Activated CD4-positive, alpha-beta T cell treated with anti-CD3 and anti-CD28 coated beads, Interleukin-2, amount 10 ng/mL, durations not matched to agents 24 days and 14 days (primary cell): ENCODE measurements at regions not wholly inside any gene's neighbourhood (a gene's known extent, or its start where the extent isn't known, plus 50 kb on each side); places are given as distances from the start of the nearest gene placed in this dataset.
A peak's percentile ranks its signal among the peaks of the same experiment; 100 is the strongest.
"Not testable (repeated sequence)": the region's sequence is repeated elsewhere in the genome, so short reads cannot be mapped to it uniquely, and the experiment has no call there.

Source experiments
- DNase-seq: peaks from one replicate; pipeline ENCODE4 v3.0.0; 2022
- H3K27ac Mint-ChIP-seq: one replicate; pipeline ENCODE4 v1.8.0; 2022; ENCODE audit warnings: mild to moderate bottlenecking, mixed read lengths
- H3K27me3 Mint-ChIP-seq: one replicate; pipeline ENCODE4 v1.8.0; 2022; ENCODE audit warnings: mixed read lengths
- H3K36me3 Mint-ChIP-seq: one replicate; pipeline ENCODE4 v1.8.0; 2022; ENCODE audit warnings: low read depth, mild to moderate bottlenecking, mixed read lengths
- H3K4me1 Mint-ChIP-seq: one replicate; pipeline ENCODE4 v1.8.0; 2021; ENCODE audit warnings: mixed read lengths
- H3K4me3 Mint-ChIP-seq: one replicate; pipeline ENCODE4 v1.8.0; 2022; ENCODE audit warnings: mild to moderate bottlenecking, moderate library complexity, mixed read lengths
- H3K9me3 Mint-ChIP-seq: one replicate; pipeline ENCODE4 v1.8.0; 2021; ENCODE audit warnings: mixed read lengths
- intact Hi-C: fragments of 100-400 bp; cut with micrococcal nuclease; formaldehyde crosslinking; loops from one replicate; pipeline ENCODE4 v1.15.1; 2023

DNA sequence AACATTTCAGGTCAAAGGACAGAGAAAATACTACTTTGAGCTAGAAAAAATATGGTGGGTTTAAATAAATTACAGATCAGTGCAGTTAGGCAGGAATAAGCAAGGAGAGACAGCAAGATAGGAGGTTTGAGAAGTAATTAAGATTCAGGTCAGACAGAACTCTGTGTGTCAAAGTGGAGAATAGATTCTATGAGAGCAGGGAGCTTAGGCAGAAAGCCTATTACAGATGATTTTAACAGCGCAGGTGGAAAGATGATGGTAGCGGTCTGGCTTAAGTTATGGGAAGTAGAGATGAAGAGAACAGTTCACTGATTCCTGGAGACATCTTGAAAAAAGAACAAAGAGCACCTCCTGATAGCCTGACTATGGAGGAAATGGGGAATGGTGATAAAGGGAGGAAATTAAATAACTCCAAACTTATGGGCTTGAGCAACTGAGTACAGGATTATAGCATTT lies 106.0 kb downstream of the APIP start:
- peaks cover 12% of the 10 kb centered on the region for H3K27me3 Mint-ChIP-seq
- peaks cover 9% of the 10 kb centered on the region for H3K4me1 Mint-ChIP-seq
- H3K27ac Mint-ChIP-seq, result no peak overlapping the region
- intact Hi-C loops, result no loop called here
- DNase-seq, result no peak
- H3K36me3 Mint-ChIP-seq, result no peaks in the 10 kb centered on the region
- H3K9me3 Mint-ChIP-seq, result peaks cover 34% of the 10 kb centered on the region
- H3K4me3 Mint-ChIP-seq, result no peak overlapping the region

DNA sequence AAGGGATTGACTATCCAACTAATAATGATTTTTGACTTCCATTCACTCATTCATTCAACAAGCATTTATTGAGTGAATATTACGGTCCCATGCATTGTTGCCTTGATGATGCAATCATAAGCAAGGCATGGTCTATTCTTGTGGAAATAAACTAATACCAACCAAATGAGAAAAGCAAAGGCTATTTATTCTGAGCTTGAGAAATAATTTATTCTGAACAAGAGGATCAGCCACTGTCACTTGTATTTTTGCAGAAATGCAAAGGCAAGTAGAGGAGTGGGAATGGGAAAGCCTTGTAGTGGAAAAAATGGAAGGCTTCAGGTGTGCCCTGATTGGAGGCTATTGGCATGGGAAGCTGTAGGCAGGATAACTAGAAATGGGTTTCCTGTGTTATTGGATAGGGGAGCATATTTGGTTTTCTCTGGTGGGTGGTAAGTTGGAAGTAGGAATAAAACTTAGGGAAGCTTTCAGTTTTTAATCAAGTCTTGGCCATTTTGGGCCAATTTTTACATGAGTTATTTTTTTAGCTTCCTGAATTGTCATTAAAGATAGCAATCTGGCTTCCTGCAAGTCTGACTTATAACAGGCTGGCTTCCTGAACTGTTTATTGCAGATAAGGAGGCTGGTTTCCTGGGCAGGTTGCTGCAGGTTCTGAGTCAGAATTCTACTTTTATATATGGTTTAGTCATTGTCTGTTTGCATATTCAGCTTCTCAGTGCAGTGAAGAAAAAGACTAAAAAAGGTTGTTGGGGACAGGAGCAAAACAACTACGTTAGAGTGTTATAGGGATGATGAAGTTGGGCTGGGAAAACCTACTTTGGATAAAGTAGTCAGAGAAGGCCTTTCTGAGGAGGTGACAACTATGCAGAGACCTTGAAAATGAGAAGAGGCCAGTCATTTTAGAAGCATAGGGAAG lies 106.7 kb downstream of the APIP start:
- DNase-seq, result peak; percentile 51
- peaks cover 9% of the 10 kb centered on the region for H3K4me1 Mint-ChIP-seq
- no peaks in the 10 kb centered on the region for H3K36me3 Mint-ChIP-seq
- H3K9me3 Mint-ChIP-seq, result peaks cover 34% of the 10 kb centered on the region
- peaks cover 17% of the 10 kb centered on the region for H3K27me3 Mint-ChIP-seq
- no peak overlapping the region for H3K4me3 Mint-ChIP-seq
- intact Hi-C loops, result no loop called here
- H3K27ac Mint-ChIP-seq, result no peak overlapping the region

DNA sequence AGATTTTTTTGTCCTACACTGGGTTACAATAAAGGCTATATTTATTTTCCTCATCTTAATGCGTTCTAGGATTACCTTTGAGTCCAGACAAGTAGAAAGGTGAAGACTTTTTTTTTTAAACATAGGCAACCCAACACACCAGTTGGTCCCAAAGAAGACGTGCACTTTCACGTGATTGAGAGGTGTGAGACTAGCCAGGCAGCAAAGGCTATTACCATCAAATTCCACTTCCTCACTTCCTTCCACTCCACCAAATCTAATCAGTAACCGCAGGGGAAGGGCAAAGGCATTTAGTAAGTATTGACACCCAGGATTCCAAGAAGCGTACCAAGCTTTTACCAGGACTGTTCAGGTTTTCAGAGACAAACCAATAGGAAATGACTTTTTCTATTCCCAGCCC lies 109.3 kb downstream of the APIP start:
- H3K27me3 Mint-ChIP-seq, result peaks cover 25% of the 10 kb centered on the region
- H3K4me1 Mint-ChIP-seq, result peaks cover 9% of the 10 kb centered on the region
- no peak for DNase-seq
- H3K36me3 Mint-ChIP-seq, result no peaks in the 10 kb centered on the region
- no peak overlapping the region for H3K27ac Mint-ChIP-seq
- peaks cover 23% of the 10 kb centered on the region for H3K9me3 Mint-ChIP-seq
- no peak overlapping the region for H3K4me3 Mint-ChIP-seq
- intact Hi-C loops, result no loop called here

DNA sequence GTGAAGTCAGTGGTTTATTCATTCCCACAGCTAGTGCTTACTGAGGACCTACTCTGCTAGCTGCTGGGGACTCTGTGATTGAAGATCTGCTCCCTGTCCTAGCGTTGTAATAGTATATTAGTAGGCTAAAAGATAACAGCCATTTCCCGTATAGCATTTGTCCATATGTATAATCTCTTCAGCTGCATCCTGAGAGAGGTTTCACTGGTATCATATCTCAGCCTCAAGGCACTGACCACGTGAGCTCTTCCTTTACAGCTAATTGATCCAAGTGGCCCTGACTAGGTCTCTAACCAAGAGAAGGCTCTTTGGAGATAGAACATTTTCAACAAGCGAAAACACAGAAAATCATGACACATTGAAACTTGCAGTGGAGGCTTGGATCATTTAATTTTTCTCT lies 110.2 kb downstream of the APIP start:
- Mint-ChIP-seq H3K27ac (no peak overlapping the region), H3K9me3 (peaks cover 23% of the 10 kb centered on the region), H3K4me1 (peaks cover 9% of the 10 kb centered on the region), H3K27me3 (peaks cover 30% of the 10 kb centered on the region), H3K4me3 (no peak overlapping the region), H3K36me3 (no peaks in the 10 kb centered on the region)
- intact Hi-C loops, result no loop called here
- DNase-seq, result no peak

DNA sequence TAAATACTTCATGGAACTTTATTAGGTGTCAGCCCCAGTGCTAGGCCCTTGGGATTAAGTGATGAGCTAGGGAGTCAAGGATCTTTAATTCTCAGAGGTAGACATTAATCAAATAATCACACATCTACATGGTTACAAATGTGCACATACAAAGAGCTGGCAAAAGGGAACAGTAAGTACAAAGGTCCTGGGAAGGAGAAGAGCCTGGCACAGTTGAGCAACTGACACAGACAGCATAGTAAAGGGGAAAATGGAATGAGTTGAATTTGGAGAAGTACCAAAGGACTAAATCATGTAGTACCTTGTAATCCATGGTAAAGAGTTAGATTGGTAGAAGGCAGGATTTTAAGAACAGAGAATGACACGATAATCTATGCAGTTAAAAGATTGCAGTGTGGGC lies 116.3 kb downstream of the APIP start:
- H3K36me3 Mint-ChIP-seq, result no peaks in the 10 kb centered on the region
- peaks cover 26% of the 10 kb centered on the region for H3K27me3 Mint-ChIP-seq
- no peaks in the 10 kb centered on the region for H3K4me1 Mint-ChIP-seq
- no peak overlapping the region for H3K27ac Mint-ChIP-seq
- no peak for DNase-seq
- H3K9me3 Mint-ChIP-seq, result peaks cover 4% of the 10 kb centered on the region
- H3K4me3 Mint-ChIP-seq, result no peak overlapping the region
- intact Hi-C loops, result no loop called here

DNA sequence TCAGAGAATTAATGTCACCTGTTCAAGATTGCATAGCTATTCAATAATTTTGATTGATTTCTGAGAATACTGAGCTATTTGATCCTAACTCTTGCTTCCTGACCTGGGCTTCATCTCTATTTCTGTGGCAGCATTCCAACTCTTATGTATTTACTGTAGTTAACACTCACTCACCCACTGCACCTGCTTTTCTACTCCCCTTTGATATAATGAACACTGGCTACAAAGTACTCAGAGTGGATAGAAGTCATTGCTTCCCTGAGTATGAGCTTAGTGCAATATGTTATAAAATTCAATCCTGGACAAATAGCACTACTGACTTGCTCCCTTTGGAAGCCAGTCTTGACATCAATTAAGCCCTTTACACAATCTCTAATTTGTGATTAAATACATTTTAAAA lies 117.2 kb downstream of the APIP start:
- H3K27ac Mint-ChIP-seq, result no peak overlapping the region
- no peaks in the 10 kb centered on the region for H3K4me1 Mint-ChIP-seq
- no peak for DNase-seq
- intact Hi-C loops, result no loop called here
- H3K27me3 Mint-ChIP-seq, result peaks cover 19% of the 10 kb centered on the region
- H3K9me3 Mint-ChIP-seq, result peaks cover 7% of the 10 kb centered on the region
- no peak overlapping the region for H3K4me3 Mint-ChIP-seq
- H3K36me3 Mint-ChIP-seq, result no peaks in the 10 kb centered on the region

DNA sequence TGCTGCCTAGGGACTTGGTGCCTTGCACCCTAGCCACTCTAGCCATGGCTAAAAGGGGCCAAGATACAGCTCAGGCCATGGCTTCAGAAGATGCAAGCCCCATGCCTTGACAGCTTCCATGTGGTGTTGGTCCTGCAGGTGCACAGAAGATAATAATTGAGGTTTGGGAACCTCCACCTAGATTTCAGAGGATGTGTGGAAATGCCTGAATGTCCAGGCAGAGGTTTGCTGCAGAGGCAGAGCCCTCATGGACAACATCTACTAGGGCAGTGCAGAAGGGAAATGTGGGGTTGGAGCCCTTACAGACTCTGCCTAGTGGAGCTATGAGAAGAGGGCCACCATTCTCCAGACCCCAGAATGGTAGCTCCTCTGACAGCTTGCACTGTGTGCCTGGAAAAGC lies 118.7 kb downstream of the APIP start:
- H3K4me3 Mint-ChIP-seq, H3K4me1 Mint-ChIP-seq, H3K27ac Mint-ChIP-seq, H3K36me3 Mint-ChIP-seq, intact Hi-C loops, H3K9me3 Mint-ChIP-seq: not testable (repeated sequence)
- H3K27me3 Mint-ChIP-seq, result peaks cover 11% of the 10 kb centered on the region
- peak; percentile 37 for DNase-seq

DNA sequence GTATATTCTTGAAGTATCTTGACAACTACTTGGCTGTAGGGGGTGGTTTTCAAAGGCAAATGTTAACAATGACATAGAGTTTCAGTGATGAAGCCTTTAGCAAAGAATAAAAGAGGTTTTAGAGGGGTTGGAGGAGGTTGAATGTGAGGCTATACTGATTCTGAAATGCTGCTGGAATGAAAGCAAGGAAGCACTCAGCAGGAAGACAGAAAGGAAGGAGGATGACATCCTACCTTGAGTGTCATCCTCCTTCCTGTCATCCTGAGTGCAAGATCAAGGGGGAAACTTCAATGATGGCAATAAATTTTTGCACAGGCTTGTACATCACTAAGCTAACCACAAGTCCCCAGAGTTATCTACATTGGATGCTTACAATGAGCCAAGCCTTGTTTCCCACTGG lies 120.5 kb downstream of the APIP start:
- H3K4me3 Mint-ChIP-seq, result no peak overlapping the region
- H3K4me1 Mint-ChIP-seq, result peaks cover 2% of the 10 kb centered on the region
- no peaks in the 10 kb centered on the region for H3K36me3 Mint-ChIP-seq
- peaks cover 5% of the 10 kb centered on the region for H3K27me3 Mint-ChIP-seq
- H3K27ac Mint-ChIP-seq, result no peak overlapping the region
- H3K9me3 Mint-ChIP-seq, result peaks cover 7% of the 10 kb centered on the region
- intact Hi-C loops, result no loop called here
- peak; percentile 26 for DNase-seq

DNA sequence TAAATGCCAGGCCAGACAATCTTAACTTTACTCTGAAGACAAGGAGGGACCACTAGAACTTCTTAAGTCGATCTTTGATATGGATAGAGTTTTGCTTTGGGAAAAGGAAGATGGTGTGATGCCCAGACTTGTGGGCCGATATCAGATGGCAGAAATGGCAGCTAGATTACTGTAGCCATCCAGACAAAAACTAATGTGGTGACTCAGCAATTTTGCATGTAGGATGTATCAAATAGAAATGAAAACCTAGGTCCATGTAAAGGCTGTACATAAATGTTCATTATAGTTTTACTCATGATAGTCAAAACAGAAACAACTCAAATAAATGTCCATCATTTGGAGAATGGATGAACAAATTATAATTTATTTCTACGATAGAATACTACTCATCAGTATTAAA lies 121.5 kb downstream of the APIP start:
- H3K9me3 Mint-ChIP-seq, result peaks cover 10% of the 10 kb centered on the region

DNA sequence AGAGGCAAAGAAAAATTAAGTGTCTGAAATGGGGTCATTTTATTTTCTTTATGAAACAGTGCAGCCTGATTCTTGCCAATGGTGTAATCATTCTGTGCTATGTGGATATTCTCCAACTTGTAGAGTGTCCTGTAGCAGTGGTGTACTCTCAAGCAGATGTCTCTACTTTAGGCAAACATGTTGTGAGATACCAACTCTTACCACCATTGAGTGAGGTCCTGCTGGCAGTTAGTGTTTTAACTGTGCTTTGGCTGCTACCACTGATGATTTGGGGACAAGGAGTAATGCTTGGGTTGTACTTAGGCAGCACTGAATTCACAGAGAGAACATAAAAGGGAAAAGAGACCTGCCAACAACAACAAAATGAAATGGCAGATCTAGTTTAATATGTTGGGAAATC lies 122.5 kb downstream of the APIP start:
- no peak overlapping the region for H3K27ac Mint-ChIP-seq
- H3K36me3 Mint-ChIP-seq, result no peaks in the 10 kb centered on the region
- peaks cover 12% of the 10 kb centered on the region for H3K9me3 Mint-ChIP-seq
- no peak overlapping the region for H3K4me3 Mint-ChIP-seq
- DNase-seq, result no peak
- peaks cover 2% of the 10 kb centered on the region for H3K4me1 Mint-ChIP-seq
- peaks cover 2% of the 10 kb centered on the region for H3K27me3 Mint-ChIP-seq
- intact Hi-C loops, result no loop called here

More for the DNA sequence above, 121.5 kb downstream of the APIP start:
- intact Hi-C loops, result no loop called here
- DNase-seq, result no peak
- Mint-ChIP-seq H3K27me3 (peaks cover 2% of the 10 kb centered on the region), H3K36me3 (no peaks in the 10 kb centered on the region), H3K4me3 (no peak overlapping the region), H3K27ac (no peak overlapping the region), H3K4me1 (peaks cover 2% of the 10 kb centered on the region)

DNA sequence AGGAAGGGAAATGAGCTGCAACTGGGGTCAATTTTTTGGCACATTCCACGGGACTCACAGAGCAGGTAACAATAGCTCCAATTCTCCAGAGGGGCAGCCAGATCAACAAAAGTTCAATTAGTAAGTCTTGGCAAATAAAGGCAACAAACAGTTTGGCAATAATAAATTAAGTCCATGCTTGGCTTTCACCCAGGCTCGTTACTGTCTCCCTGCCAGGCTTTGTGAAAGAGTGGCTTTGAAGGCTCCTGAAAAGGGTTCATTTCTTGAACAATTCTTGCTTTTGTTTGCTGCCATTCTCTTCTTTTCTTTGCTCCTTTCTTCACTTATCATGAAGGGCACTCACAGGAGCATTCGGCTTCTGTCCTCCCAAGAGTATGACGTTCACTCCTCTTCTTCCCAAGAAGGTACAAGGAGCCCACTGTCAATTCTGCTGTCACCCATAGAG lies 123.3 kb downstream of the APIP start:
- no peak overlapping the region for H3K4me3 Mint-ChIP-seq
- no peak overlapping the region for H3K27ac Mint-ChIP-seq
- peaks cover 12% of the 10 kb centered on the region for H3K9me3 Mint-ChIP-seq
- DNase-seq, result no peak
- H3K27me3 Mint-ChIP-seq, result no peaks in the 10 kb centered on the region
- no peaks in the 10 kb centered on the region for H3K36me3 Mint-ChIP-seq
- peaks cover 2% of the 10 kb centered on the region for H3K4me1 Mint-ChIP-seq
- intact Hi-C loops, result no loop called here

DNA sequence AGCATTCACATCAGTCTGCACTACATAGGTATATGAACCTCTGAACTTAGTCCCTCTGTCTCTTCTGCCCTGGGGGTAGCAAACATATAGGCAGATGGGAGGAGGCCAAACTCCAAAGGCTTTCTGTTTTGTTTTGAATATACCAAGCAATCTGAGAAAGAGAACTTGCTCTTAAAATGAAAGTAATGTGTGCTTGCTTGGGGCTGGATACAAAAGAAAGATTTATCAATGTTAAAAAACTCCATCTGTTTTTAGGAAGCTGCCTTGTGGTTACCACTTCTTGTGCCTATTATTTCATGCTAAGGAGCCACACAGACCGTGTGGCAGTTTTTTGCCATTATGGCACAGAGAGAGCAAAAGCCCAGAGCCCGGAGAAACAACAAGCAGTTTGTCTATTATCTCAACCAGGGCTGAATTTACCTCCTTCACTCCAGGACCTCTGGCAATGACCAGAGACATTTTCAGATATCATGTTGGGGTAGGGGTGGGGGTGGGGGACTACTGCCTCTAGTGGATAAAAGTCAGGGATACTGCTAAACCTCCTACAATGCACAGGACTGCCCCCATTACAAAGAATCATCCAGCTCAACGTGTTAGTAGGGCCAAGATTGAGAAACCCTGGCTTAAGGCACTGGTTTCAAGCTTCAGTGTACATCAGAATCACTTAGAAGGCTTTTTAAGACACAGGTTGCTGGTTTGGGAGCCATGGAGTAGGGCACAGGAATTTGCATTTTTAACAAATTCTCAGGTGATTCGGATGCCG lies 124.2 kb downstream of the APIP start:
- intact Hi-C loops, result no loop called here

DNA sequence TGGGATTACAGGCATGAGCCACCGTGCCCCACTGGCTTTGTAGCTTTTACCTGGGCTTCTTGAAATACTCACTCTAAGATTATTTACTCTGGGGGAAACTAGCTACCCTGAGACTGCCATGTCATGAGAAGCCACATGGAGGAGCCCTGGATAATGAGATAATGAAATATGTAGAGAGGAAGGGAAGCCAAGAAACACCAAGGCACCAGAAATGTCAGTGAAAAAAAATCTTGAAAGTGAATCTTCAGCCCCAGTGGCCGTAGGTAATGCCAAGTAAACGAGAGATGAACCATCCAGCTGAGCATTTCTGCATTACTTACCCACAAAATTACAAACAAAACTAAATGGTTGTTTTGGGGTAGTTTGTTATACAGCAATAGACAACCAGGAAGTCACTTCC lies 125.6 kb downstream of the APIP start:
- no peak for DNase-seq
- Mint-ChIP-seq H3K27ac (no peak overlapping the region), H3K9me3 (peaks cover 8% of the 10 kb centered on the region), H3K36me3 (no peaks in the 10 kb centered on the region), H3K27me3 (peaks cover 2% of the 10 kb centered on the region), H3K4me3 (no peak overlapping the region), H3K4me1 (peaks cover 2% of the 10 kb centered on the region)
- intact Hi-C loops, result no loop called here

More for the DNA sequence above, 124.2 kb downstream of the APIP start:
- peak; percentile 53 for DNase-seq
- Mint-ChIP-seq H3K27me3 (peaks cover 2% of the 10 kb centered on the region), H3K27ac (no peak overlapping the region), H3K36me3 (no peaks in the 10 kb centered on the region), H3K4me3 (no peak overlapping the region), H3K9me3 (peaks cover 10% of the 10 kb centered on the region), H3K4me1 (peaks cover 2% of the 10 kb centered on the region)

DNA sequence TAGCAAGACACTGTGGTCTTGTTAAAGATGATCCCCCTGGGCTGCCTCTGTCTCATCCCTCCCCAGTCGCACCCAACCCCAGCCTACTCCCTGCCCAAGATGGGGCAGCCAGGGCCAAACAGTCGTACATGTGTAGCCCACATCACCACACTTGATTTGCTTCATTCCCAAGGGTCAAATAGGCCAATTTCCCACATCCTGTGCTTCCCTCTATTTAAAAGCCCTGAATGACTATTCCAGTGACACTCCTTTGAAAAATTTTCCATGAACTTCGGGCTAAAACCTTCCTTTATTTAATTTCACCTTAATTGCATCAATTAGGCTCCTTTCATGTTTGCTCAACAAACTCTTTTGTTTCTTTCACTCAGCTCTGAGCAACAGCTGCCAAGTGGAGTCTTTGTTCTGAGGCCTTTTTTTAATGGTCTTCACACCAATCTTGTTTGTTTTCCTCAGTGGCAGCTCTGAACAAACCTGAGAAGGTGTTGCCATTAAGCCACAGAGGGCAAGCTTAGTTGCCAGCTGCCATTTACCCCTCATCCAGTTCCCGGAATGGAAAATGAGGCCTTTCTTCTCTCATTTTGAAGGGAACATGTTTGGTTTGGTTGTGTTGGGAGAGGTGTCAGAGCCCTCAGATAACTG lies 126.9 kb downstream of the APIP start:
- DNase-seq, result no peak
- no peaks in the 10 kb centered on the region for H3K36me3 Mint-ChIP-seq
- H3K27me3 Mint-ChIP-seq, result peaks cover 8% of the 10 kb centered on the region
- peaks cover 2% of the 10 kb centered on the region for H3K4me1 Mint-ChIP-seq
- no peak overlapping the region for H3K27ac Mint-ChIP-seq
- no peak overlapping the region for H3K4me3 Mint-ChIP-seq
- H3K9me3 Mint-ChIP-seq, result peaks cover 4% of the 10 kb centered on the region
- intact Hi-C loops, result no loop called here
